Colonic mucosa (tissue), 4 donors: ENCODE measurements at regions not wholly inside any gene's neighbourhood (a gene's known extent, or its start where the extent isn't known, plus 50 kb on each side); places are given as distances from the start of the nearest gene placed in this dataset.

Experiments
- DNase-seq: peaks from one replicate; pipeline ENCODE4 v3.0.0-alpha.2; 2020
- H3K27ac ChIP-seq: fragments of 200-600 bp; one replicate; pipeline ENCODE4 v1.8.0; 2021
- H3K27me3 ChIP-seq: fragments of 200-600 bp; one replicate; pipeline ENCODE4 v1.8.0; 2021
- H3K36me3 ChIP-seq: fragments of 200-600 bp; one replicate; pipeline ENCODE4 v1.8.0; 2021
- H3K4me1 ChIP-seq: fragments of 200-600 bp; one replicate; pipeline ENCODE4 v1.8.0; 2021; ENCODE audit warnings: mild to moderate bottlenecking
- H3K4me3 ChIP-seq: fragments of 200-600 bp; one replicate; pipeline ENCODE4 v1.8.0; 2021
- H3K9ac ChIP-seq, 2 donors: one replicate each; pipeline ENCODE4 v1.7.0; 2013; ENCODE audit warnings: control low read depth in 2 of 2, low read depth in 2 of 2, low read length in 2 of 2
- H3K9me3 ChIP-seq: fragments of 200-600 bp; one replicate; pipeline ENCODE4 v1.8.0; 2021
- CTCF ChIP-seq: fragments of 200-600 bp; IDR thresholded peaks from one replicate; pipeline ENCODE4 v1.8.0; 2022; ENCODE audit warnings: antibody characterized with exemption, mild to moderate bottlenecking
- intact Hi-C: fragments of 100-400 bp; cut with DNase I; formaldehyde crosslinking; loops from one replicate; pipeline ENCODE4 v1.14.1; 2022
- donor health status: healthy.
- donor health status: DM: no; HTN: no; CAD: no.
- donor health status: DM: no; HTN: no; CAD: no.

DNA sequence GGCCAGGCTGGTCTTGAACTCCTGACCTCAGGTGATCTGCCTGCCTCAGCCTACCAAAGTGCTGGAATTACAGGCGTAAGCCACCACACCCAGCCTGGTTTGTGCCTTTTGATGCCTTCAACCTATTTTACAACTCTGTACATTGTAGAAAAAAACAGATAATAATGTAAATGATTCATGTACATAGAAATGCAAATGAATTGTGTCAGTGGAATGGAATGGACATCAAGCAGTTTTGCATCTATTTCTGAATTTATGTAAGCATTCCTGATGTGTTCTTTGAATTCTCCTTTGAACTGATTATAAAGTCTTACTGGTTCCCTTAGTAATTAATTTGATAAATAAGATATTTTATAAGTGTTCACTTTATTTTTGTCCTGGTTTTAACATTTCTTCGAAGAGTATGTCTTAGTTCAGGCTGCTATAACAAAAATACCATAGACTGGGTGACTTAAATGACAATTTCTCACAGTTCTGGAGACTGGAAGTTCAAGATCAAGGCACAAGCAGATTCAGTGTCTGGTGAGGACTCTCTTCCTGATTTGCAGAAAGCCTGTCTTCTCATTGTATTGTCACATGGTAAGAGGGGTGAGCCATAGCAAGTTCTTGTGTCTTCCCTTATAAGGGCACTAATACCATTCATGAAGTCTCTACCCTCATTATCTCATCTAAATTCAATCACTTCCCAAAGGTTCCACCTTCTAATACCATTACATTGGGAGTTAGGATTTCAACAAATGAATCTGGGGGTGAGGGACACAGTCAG is 162.2 kb upstream of the S100G start:
- intact Hi-C loops, result no loop called here
- Histone ChIP-seq H3K36me3 (no peaks in the 10 kb centered on the region), H3K27me3 (no peaks in the 10 kb centered on the region), H3K4me1 (no peaks in the 10 kb centered on the region), H3K4me3 (no peak overlapping the region), H3K9me3 (no peaks in the 10 kb centered on the region), H3K9ac (no peak overlapping the region), H3K27ac (no peak overlapping the region)
- DNase-seq, result no peak
- TF ChIP-seq CTCF, result no peak

- intact Hi-C loops, result no loop called here
- Histone ChIP-seq H3K9me3 (no peaks in the 10 kb centered on the region), H3K27me3 (no peaks in the 10 kb centered on the region), H3K36me3 (no peaks in the 10 kb centered on the region), H3K9ac (no peak overlapping the region), H3K4me1 (no peaks in the 10 kb centered on the region), H3K27ac (no peak overlapping the region), H3K4me3 (no peak overlapping the region)
- no peak for TF ChIP-seq CTCF
- DNase-seq, result no peak
Measured at GRCh38 chrX:16488959-16489358, 161.0 kb upstream of the S100G start.

GRCh38 chrX:16491461-16491860 is 158.5 kb upstream of the S100G start:
- Histone ChIP-seq H3K27me3 (no peaks in the 10 kb centered on the region), H3K4me1 (no peaks in the 10 kb centered on the region), H3K36me3 (no peaks in the 10 kb centered on the region), H3K27ac (no peak overlapping the region), H3K9me3 (no peaks in the 10 kb centered on the region), H3K9ac (no peak overlapping the region), H3K4me3 (no peak overlapping the region)
- intact Hi-C loops, result no loop called here
- DNase-seq, result no peak
- TF ChIP-seq CTCF, result no peak

- H3K4me3 ChIP-seq, result no peak overlapping the region
- no peak overlapping the region for H3K27ac ChIP-seq
- H3K27me3 ChIP-seq, result no peaks in the 10 kb centered on the region
- TF ChIP-seq CTCF, result no peak
- no peaks in the 10 kb centered on the region for H3K9me3 ChIP-seq
- H3K9ac ChIP-seq, result no peak overlapping the region
- intact Hi-C loops, result no loop called here
- H3K4me1 ChIP-seq, result no peaks in the 10 kb centered on the region
- no peak for DNase-seq
- H3K36me3 ChIP-seq, result no peaks in the 10 kb centered on the region
Measured at GRCh38 chrX:16496175-16496574, 153.8 kb upstream of the S100G start.

- no peaks in the 10 kb centered on the region for H3K4me1 ChIP-seq
- no peaks in the 10 kb centered on the region for H3K9me3 ChIP-seq
- TF ChIP-seq CTCF, result no peak
- DNase-seq, result no peak
- no peaks in the 10 kb centered on the region for H3K36me3 ChIP-seq
- no peak overlapping the region for H3K9ac ChIP-seq
- intact Hi-C loops, result no loop called here
- H3K4me3 ChIP-seq, result no peak overlapping the region
- H3K27ac ChIP-seq, result no peak overlapping the region
- H3K27me3 ChIP-seq, result no peaks in the 10 kb centered on the region
Measured at GRCh38 chrX:16511796-16512776, 137.9 kb upstream of the S100G start.
